ENCODE measurements at regions not wholly inside any gene's neighbourhood (a gene's known extent, or its start where the extent isn't known, plus 50 kb on each side); places are given as distances from the start of the nearest gene placed in this dataset.

- TF ChIP-seq POLR2A (IDR thresholded peaks at IDR 0.05) (no peak), POLR2AphosphoS5 (IDR thresholded peaks at IDR 0.05; ENCODE audit: insufficient read depth in 1 of 2, low read depth in 1 of 2) (no peak)
Measured at GRCh38 chr2:75406131-75406581, 154.6 kb downstream of the EVA1A start.

Measured in vagina (tissue), 2 donors.